ENCODE measurements at regions not wholly inside any gene's neighbourhood (a gene's known extent, or its start where the extent isn't known, plus 50 kb on each side); places are given as distances from the start of the nearest gene placed in this dataset.

GRCh38 chr7:155219154-155219531 lies 78.5 kb upstream of the INSIG1 start:
- no peak overlapping the region for H3K4me3 ChIP-seq
- TF ChIP-seq, protein P1, sequence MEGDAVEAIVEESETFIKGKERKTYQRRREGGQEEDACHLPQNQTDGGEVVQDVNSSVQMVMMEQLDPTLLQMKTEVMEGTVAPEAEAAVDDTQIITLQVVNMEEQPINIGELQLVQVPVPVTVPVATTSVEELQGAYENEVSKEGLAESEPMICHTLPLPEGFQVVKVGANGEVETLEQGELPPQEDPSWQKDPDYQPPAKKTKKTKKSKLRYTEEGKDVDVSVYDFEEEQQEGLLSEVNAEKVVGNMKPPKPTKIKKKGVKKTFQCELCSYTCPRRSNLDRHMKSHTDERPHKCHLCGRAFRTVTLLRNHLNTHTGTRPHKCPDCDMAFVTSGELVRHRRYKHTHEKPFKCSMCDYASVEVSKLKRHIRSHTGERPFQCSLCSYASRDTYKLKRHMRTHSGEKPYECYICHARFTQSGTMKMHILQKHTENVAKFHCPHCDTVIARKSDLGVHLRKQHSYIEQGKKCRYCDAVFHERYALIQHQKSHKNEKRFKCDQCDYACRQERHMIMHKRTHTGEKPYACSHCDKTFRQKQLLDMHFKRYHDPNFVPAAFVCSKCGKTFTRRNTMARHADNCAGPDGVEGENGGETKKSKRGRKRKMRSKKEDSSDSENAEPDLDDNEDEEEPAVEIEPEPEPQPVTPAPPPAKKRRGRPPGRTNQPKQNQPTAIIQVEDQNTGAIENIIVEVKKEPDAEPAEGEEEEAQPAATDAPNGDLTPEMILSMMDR (IDR thresholded peaks at IDR 0.05) = no peak
- TF ChIP-seq POLR2AphosphoS5 (IDR thresholded peaks at IDR 0.05) (no peak), POLR2A (IDR thresholded peaks at IDR 0.05) (no peak), EP300 (IDR thresholded peaks at IDR 0.05) (no peak)
- no peak overlapping the region for H3K27ac ChIP-seq
- no peaks in the 10 kb centered on the region for H3K9me3 ChIP-seq
- peaks cover 0 to 8% (median 3%) of the 10 kb centered on the region in 4 donors for H3K4me1 ChIP-seq
- H3K27me3 ChIP-seq = peaks cover 0 to 63% (median 15%) of the 10 kb centered on the region in 3 donors
- intact Hi-C loops (cut with DNase I; ENCODE audit: low total_unique reads) = no loop called here
- no peak for DNase-seq
- WGBS, 5 donors = 79 to 86% (median 81%) methylated on average over 15 of the region's 15 CpGs
- no peaks in the 10 kb centered on the region for H3K36me3 ChIP-seq

DNA sequence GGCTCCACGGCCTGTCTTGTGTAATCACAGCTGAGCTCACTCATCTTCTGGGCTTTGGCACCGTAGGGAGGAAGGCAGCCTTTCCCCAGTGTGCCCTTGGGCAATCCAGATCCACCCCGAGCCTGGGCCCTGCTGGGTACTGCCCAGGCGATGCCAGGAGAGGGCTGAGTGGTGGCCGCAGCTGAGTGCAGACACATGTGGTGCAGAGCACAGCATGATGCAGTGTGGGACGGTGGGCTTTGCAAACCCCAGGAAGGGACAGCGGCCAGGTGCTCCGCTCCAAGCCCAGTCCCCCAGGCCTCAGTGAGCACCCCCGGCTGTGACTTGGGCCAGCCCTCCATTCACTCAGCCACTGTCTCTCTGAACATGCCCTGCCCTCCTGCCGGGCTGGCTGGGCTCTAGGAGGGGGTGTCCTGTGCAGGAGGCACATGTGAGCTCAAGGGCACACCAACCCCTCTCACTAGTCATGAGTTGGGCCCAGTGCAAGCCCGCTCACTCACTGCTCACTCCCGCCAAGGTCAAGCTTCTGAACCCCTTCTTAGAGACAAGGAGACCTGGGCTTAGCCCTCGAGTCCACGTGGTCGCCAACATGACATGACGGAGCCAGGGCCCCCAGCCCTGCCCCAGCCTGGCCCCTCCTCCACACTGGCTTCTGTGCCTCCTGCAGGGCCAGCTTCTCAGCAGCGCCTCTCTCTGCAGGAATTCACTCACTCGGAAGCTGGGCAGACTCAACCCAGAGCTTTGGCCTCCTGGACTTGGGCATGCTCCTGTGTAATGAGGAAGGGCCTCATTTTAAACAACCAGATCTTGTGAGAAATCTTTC lies 77.5 kb upstream of the INSIG1 start:
- Histone ChIP-seq H3K36me3 (no peaks in the 10 kb centered on the region), H3K27me3 (peaks cover 0 to 53% (median 5%) of the 10 kb centered on the region in 3 donors), H3K9me3 (no peaks in the 10 kb centered on the region), H3K4me1 (no peaks in the 10 kb centered on the region), H3K4me3 (no peak overlapping the region), H3K27ac (peak overlapping the region in 1 of 5 donors; percentile 48)
- no peak for DNase-seq
- whole genome bisulfite sequencing, 5 donors = 84 to 87% (median 85%) methylated on average over 11 to 18 of the region's 18 CpGs
- intact Hi-C loops (cut with DNase I; ENCODE audit: low total_unique reads) = no loop called here
- no peak for TF ChIP-seq EP300 (IDR thresholded peaks at IDR 0.05)
- TF ChIP-seq POLR2A (IDR thresholded peaks at IDR 0.05) = no peak
- TF ChIP-seq, protein P1 (IDR thresholded peaks at IDR 0.05) = no peak
- no peak for TF ChIP-seq POLR2AphosphoS5 (IDR thresholded peaks at IDR 0.05)

DNA sequence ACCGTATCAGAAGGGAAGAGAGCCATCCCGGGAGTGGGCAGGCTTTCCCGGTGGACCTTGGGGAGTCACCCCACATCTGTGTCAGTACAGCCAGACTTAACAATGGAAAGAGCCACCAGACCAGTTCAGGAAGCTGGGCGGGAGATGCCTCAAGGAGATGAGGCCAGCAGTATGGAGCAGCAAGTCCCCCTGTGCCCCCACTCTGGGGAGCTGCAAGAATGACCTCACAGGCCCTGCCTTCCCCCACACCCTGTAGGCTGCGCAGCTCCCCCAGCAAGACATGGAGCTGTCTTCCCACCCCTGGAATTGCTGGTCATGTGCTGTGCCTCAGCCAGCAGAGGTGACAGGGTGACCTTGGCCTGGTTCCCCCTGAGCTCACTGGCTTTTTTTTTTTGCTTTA lies 76.8 kb upstream of the INSIG1 start:
- Histone ChIP-seq H3K4me1 (no peaks in the 10 kb centered on the region), H3K27ac (peak overlapping the region in 1 of 5 donors; percentile 48), H3K36me3 (no peaks in the 10 kb centered on the region), H3K27me3 (peaks cover 0 to 48% (median 4%) of the 10 kb centered on the region in 3 donors), H3K9me3 (no peaks in the 10 kb centered on the region), H3K4me3 (no peak overlapping the region)
- TF ChIP-seq POLR2AphosphoS5 (IDR thresholded peaks at IDR 0.05) (no peak), POLR2A (IDR thresholded peaks at IDR 0.05) (no peak), EP300 (IDR thresholded peaks at IDR 0.05) (no peak)
- TF ChIP-seq, protein P1 (IDR thresholded peaks at IDR 0.05) = no peak
- no peak for DNase-seq
- intact Hi-C loops (cut with DNase I; ENCODE audit: low total_unique reads) = no loop called here
- 73 to 87% (median 82%) methylated on average over 2 to 5 of the region's 5 CpGs for WGBS, 5 donors

GRCh38 chr7:155221547-155221946 lies 76.1 kb upstream of the INSIG1 start:
- TF ChIP-seq POLR2AphosphoS5 (IDR thresholded peaks at IDR 0.05) (no peak), POLR2A (IDR thresholded peaks at IDR 0.05) (no peak), EP300 (IDR thresholded peaks at IDR 0.05) (no peak)
- TF ChIP-seq, protein P1 (IDR thresholded peaks at IDR 0.05) = no peak
- intact Hi-C loops (cut with DNase I; ENCODE audit: low total_unique reads) = no loop called here
- no peaks in the 10 kb centered on the region for H3K4me1 ChIP-seq
- DNase-seq = no peak
- WGBS, 5 donors = 57 to 76% (median 65%) methylated on average over 4 of the region's 4 CpGs
- no peak overlapping the region for H3K4me3 ChIP-seq
- no peaks in the 10 kb centered on the region for H3K36me3 ChIP-seq
- no peaks in the 10 kb centered on the region for H3K9me3 ChIP-seq
- peak overlapping the region in 1 of 5 donors; percentile 14 for H3K27ac ChIP-seq
- H3K27me3 ChIP-seq = peaks cover 0 to 48% (median 4%) of the 10 kb centered on the region in 3 donors
